ENCODE measurements at regions not wholly inside any gene's neighbourhood (a gene's known extent, or its start where the extent isn't known, plus 50 kb on each side); places are given as distances from the start of the nearest gene placed in this dataset.

GRCh38 chr16:56115817-56116576 is 75.3 kb upstream of the GNAO1 start:
- Histone ChIP-seq H4K20me1 (ENCODE audit: control insufficient read depth, insufficient read depth, low read depth, low read length) (no peaks in the 10 kb centered on the region), H3K9me3 (ENCODE audit: control insufficient read depth, insufficient read depth, low read length) (no peaks in the 10 kb centered on the region), H3K9me2 (replicated peaks; ENCODE audit: control insufficient read depth, low read length) (no peaks in the 10 kb centered on the region), H3K27ac (ENCODE audit: low read depth, low read length) (no peak overlapping the region), H3K36me3 (ENCODE audit: control insufficient read depth, low read length) (no peaks in the 10 kb centered on the region), H3F3A (ENCODE audit: control insufficient read depth, insufficient read depth) (no peaks in the 10 kb centered on the region), H3K79me2 (ENCODE audit: control insufficient read depth, low read length) (no peaks in the 10 kb centered on the region), H3K27me3 (ENCODE audit: control insufficient read depth, low read length) (peaks cover 6% of the 10 kb centered on the region), H3K4me2 (ENCODE audit: low read length) (no peak overlapping the region), H3K4me1 (ENCODE audit: control insufficient read depth, low read length) (no peaks in the 10 kb centered on the region), H3K4me3 (ENCODE audit: low read length) (no peak overlapping the region)
- TF ChIP-seq EZH2phosphoT487 (IDR thresholded peaks at IDR 0.05; ENCODE audit: borderline replicate concordance, low read length) = no peak
- TF ChIP-seq CTCF (IDR thresholded peaks at IDR 0.05; ENCODE audit: low read depth, low read length, poor library complexity, severe bottlenecking) = no peak

GRCh38 chr16:56113223-56113622 is 78.1 kb upstream of the GNAO1 start:
- no peak for TF ChIP-seq EZH2phosphoT487 (IDR thresholded peaks at IDR 0.05; ENCODE audit: borderline replicate concordance, low read length)
- H3K27ac ChIP-seq (ENCODE audit: low read depth, low read length) = no peak overlapping the region
- no peaks in the 10 kb centered on the region for H3K36me3 ChIP-seq (ENCODE audit: control insufficient read depth, low read length)
- H3K79me2 ChIP-seq (ENCODE audit: control insufficient read depth, low read length) = no peaks in the 10 kb centered on the region
- no peaks in the 10 kb centered on the region for H3K9me3 ChIP-seq (ENCODE audit: control insufficient read depth, insufficient read depth, low read length)
- no peak overlapping the region for H3K4me3 ChIP-seq (ENCODE audit: low read length)
- no peaks in the 10 kb centered on the region for H3K9me2 ChIP-seq (replicated peaks; ENCODE audit: control insufficient read depth, low read length)
- H4K20me1 ChIP-seq (ENCODE audit: control insufficient read depth, insufficient read depth, low read depth, low read length) = no peaks in the 10 kb centered on the region
- H3F3A ChIP-seq (ENCODE audit: control insufficient read depth, insufficient read depth) = no peaks in the 10 kb centered on the region
- no peaks in the 10 kb centered on the region for H3K4me1 ChIP-seq (ENCODE audit: control insufficient read depth, low read length)
- H3K27me3 ChIP-seq (ENCODE audit: control insufficient read depth, low read length) = peaks cover 6% of the 10 kb centered on the region
- H3K4me2 ChIP-seq (ENCODE audit: low read length) = no peak overlapping the region

- Histone ChIP-seq H3K9me2 (replicated peaks; ENCODE audit: control insufficient read depth, low read length) (no peaks in the 10 kb centered on the region), H3K4me2 (ENCODE audit: low read length) (no peak overlapping the region), H3K27me3 (ENCODE audit: control insufficient read depth, low read length) (peaks cover under 1% of the 10 kb centered on the region; the same call in 1 of the 2 replicates), H4K20me1 (ENCODE audit: control insufficient read depth, insufficient read depth, low read depth, low read length) (no peaks in the 10 kb centered on the region), H3F3A (ENCODE audit: control insufficient read depth, insufficient read depth) (no peaks in the 10 kb centered on the region), H3K27ac (ENCODE audit: low read depth, low read length) (no peak overlapping the region), H3K4me1 (ENCODE audit: control insufficient read depth, low read length) (no peaks in the 10 kb centered on the region), H3K4me3 (ENCODE audit: low read length) (no peak overlapping the region), H3K79me2 (ENCODE audit: control insufficient read depth, low read length) (no peaks in the 10 kb centered on the region), H3K36me3 (ENCODE audit: control insufficient read depth, low read length) (no peaks in the 10 kb centered on the region), H3K9me3 (ENCODE audit: control insufficient read depth, insufficient read depth, low read length) (no peaks in the 10 kb centered on the region)
- no peak for TF ChIP-seq CTCF (IDR thresholded peaks at IDR 0.05; ENCODE audit: low read depth, low read length, poor library complexity, severe bottlenecking)
- TF ChIP-seq EZH2phosphoT487 (IDR thresholded peaks at IDR 0.05; ENCODE audit: borderline replicate concordance, low read length) = no peak
Measured at GRCh38 chr16:56111100-56111499, 80.2 kb upstream of the GNAO1 start.

- H4K20me1 ChIP-seq (ENCODE audit: control insufficient read depth, insufficient read depth, low read depth, low read length) = no peaks in the 10 kb centered on the region
- no peak overlapping the region for H3K27ac ChIP-seq (ENCODE audit: low read depth, low read length)
- no peaks in the 10 kb centered on the region for H3K27me3 ChIP-seq (ENCODE audit: control insufficient read depth, low read length)
- no peak overlapping the region for H3K4me3 ChIP-seq (ENCODE audit: low read length)
- H3K36me3 ChIP-seq (ENCODE audit: control insufficient read depth, low read length) = no peaks in the 10 kb centered on the region
- no peaks in the 10 kb centered on the region for H3K79me2 ChIP-seq (ENCODE audit: control insufficient read depth, low read length)
- no peak for TF ChIP-seq EZH2phosphoT487 (IDR thresholded peaks at IDR 0.05; ENCODE audit: borderline replicate concordance, low read length)
- H3F3A ChIP-seq (ENCODE audit: control insufficient read depth, insufficient read depth) = no peaks in the 10 kb centered on the region
- no peaks in the 10 kb centered on the region for H3K9me2 ChIP-seq (replicated peaks; ENCODE audit: control insufficient read depth, low read length)
- no peaks in the 10 kb centered on the region for H3K9me3 ChIP-seq (ENCODE audit: control insufficient read depth, insufficient read depth, low read length)
- H3K4me2 ChIP-seq (ENCODE audit: low read length) = no peak overlapping the region
- H3K4me1 ChIP-seq (ENCODE audit: control insufficient read depth, low read length) = no peaks in the 10 kb centered on the region
Measured at GRCh38 chr16:56109994-56110393, 81.3 kb upstream of the GNAO1 start.
